Uterus (tissue), 3 donors: ENCODE measurements at regions not wholly inside any gene's neighbourhood (a gene's known extent, or its start where the extent isn't known, plus 50 kb on each side); places are given as distances from the start of the nearest gene placed in this dataset.
A peak's percentile ranks its signal among the peaks of the same experiment; 100 is the strongest.

Experiments used
- DNase-seq, 2 donors: peaks; one replicate each; pipeline ENCODE4 v3.0.0-alpha.2; 2019 to 2020
- H3K27ac ChIP-seq, 2 donors: fragments of 200-600 bp; sonication (generic); 1 replicate in 1 of 2; 2 replicates in 1 of 2; pipeline ENCODE4 v1.5.1; 2016 to 2018
- H3K27me3 ChIP-seq, 2 donors: fragments of 200-600 bp; sonication (generic); one replicate each; pipeline ENCODE4 v1.5.1; 2018 to 2019; ENCODE audit warnings: control low read depth in 1 of 2
- H3K36me3 ChIP-seq, 2 donors: fragments of 200-600 bp; sonication (generic); one replicate each; pipeline ENCODE4 v1.5.1; 2019; ENCODE audit warnings: control low read depth in 1 of 2
- H3K4me1 ChIP-seq, 2 donors: fragments of 200-600 bp; sonication (generic); one replicate each; pipeline ENCODE4 v1.5.1; 2018 to 2019; ENCODE audit warnings: control low read depth in 1 of 2
- H3K4me3 ChIP-seq, 2 donors: fragments of 200-600 bp; sonication (generic); 1 replicate in 1 of 2; 2 replicates in 1 of 2; pipeline ENCODE4 v1.5.1; 2018 to 2019; ENCODE audit warnings: mild to moderate bottlenecking in 1 of 2
- H3K9me3 ChIP-seq, 2 donors: fragments of 200-600 bp; sonication (generic); one replicate each; pipeline ENCODE4 v1.5.1; 2019; ENCODE audit warnings: control low read depth in 1 of 2
- POLR2A ChIP-seq, 2 donors: fragments of 450-650 bp; IDR thresholded peaks; one replicate each; pipeline ENCODE4 v1.6.1; 2016; ENCODE audit warnings: antibody characterized with exemption in 2 of 2, mild to moderate bottlenecking in 1 of 2, moderate library complexity in 1 of 2
- intact Hi-C: fragments of 100-400 bp; cut with DNase I; formaldehyde crosslinking; loops from one replicate; pipeline ENCODE4 v1.15.1; 2023; ENCODE audit warnings: low total_unique reads
- TF ChIP-seq, protein P1 (sequence below), 4 experiments: fragments of 200-600 bp in 2 of 4; fragments of 450-650 bp in 2 of 4; sonication (generic) in 2 of 4; IDR thresholded peaks; one replicate each; pipeline ENCODE4 v1.5.1; 2016 to 2019; ENCODE audit warnings: antibody characterized with exemption in 4 of 4, mild to moderate bottlenecking in 2 of 4, moderate library complexity in 1 of 4
- donor health status: DM: yes; HTN: yes; CAD: no.

DNA sequence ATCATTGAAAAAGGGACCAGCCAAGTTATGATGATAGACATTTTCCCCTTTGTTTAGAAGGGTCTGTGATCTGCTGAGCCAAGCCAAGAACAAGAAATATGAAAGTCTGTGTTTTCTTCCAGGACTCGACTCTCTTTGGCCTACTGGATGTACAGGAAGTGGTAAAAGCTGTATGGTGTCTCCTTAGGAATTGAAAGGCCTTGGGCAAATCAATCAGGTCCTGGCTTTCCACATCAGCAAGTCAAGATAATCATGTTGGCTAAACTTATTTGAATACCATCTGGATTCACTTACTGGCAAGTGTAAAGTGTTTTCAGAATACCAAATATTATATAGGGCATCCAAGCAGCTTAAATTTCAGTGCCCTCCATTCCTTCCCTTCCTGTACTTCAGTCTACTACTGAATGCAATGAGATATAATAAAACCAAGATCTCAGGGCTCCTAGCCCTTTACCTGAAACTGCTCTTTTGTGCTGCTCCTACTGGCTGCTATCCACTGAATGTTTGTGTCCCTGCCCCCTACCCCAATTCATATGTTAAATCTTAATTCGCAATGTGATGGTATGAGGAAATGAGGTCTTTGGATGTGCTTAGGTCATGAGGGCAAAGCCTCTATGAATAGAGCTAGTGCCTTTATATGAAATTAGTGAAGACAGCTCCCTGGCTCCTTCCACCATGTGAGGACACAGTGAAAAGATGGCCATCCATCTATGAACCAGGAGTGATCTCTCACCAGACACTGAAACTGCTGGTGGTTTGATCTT lies 578.0 kb downstream of the SPRY1 start:
- H3K4me3 ChIP-seq = no peak overlapping the region
- intact Hi-C loops = no loop called here
- TF ChIP-seq, protein P1, sequence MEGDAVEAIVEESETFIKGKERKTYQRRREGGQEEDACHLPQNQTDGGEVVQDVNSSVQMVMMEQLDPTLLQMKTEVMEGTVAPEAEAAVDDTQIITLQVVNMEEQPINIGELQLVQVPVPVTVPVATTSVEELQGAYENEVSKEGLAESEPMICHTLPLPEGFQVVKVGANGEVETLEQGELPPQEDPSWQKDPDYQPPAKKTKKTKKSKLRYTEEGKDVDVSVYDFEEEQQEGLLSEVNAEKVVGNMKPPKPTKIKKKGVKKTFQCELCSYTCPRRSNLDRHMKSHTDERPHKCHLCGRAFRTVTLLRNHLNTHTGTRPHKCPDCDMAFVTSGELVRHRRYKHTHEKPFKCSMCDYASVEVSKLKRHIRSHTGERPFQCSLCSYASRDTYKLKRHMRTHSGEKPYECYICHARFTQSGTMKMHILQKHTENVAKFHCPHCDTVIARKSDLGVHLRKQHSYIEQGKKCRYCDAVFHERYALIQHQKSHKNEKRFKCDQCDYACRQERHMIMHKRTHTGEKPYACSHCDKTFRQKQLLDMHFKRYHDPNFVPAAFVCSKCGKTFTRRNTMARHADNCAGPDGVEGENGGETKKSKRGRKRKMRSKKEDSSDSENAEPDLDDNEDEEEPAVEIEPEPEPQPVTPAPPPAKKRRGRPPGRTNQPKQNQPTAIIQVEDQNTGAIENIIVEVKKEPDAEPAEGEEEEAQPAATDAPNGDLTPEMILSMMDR (IDR thresholded peaks at IDR 0.05) = no peak
- TF ChIP-seq POLR2A (IDR thresholded peaks at IDR 0.05) = no peak
- no peaks in the 10 kb centered on the region for H3K27me3 ChIP-seq
- H3K27ac ChIP-seq = no peak overlapping the region
- H3K36me3 ChIP-seq = no peaks in the 10 kb centered on the region
- peaks cover 0 to 4% of the 10 kb centered on the region in 2 donors for H3K4me1 ChIP-seq
- no peak for DNase-seq
- H3K9me3 ChIP-seq = no peaks in the 10 kb centered on the region

DNA sequence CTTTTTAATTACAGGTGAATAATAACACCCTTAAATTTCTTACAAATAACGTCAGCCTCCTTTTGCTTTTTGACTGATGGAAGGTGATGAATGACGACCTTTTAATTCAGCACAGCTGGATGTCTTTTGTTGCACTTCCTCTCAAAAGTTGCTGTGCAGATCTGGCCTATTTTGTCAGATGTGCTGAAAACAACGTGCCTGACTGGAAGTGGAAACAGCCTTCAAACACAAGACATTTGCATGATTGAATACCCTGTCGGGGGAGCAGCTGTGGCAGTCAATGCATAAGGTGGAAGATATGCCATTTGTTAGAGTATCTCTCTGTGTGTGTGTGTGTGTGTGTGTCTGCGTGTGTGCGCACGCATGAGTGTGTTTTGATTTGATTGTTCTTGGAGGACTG lies 579.7 kb downstream of the SPRY1 start:
- H3K9me3 ChIP-seq = no peaks in the 10 kb centered on the region
- DNase-seq = no peak
- H3K4me1 ChIP-seq = peaks cover 0 to 4% of the 10 kb centered on the region in 2 donors
- TF ChIP-seq, protein P1 (IDR thresholded peaks at IDR 0.05) = no peak
- no peak for TF ChIP-seq POLR2A (IDR thresholded peaks at IDR 0.05)
- H3K27ac ChIP-seq = peak overlapping the region; percentile 16 to 23
- no peak overlapping the region for H3K4me3 ChIP-seq
- no peaks in the 10 kb centered on the region for H3K27me3 ChIP-seq
- H3K36me3 ChIP-seq = no peaks in the 10 kb centered on the region
- intact Hi-C loops = no loop called here

DNA sequence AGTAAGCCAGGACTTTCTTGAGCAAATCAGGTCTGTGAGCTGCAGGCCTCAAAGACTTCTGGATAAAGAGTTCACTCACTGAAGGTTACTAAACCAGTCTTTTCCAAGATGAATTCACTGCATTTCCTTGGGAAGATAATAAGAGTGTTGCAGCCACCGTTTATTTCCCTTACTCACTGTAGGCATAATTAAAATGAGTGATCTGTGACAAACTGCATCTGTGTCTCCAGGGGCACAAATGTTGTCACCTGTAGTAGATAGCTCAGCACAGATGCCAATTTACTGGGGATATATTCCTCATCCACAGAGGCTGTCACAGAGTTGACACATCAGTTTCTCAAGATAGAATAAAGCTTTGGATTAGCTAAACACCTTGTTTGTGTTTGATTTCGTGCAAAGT lies 580.2 kb downstream of the SPRY1 start:
- TF ChIP-seq POLR2A (IDR thresholded peaks at IDR 0.05) = no peak
- TF ChIP-seq, protein P1 (IDR thresholded peaks at IDR 0.05) = no peak
- Histone ChIP-seq H3K27ac (peak overlapping the region; percentile 16 to 23), H3K4me1 (peaks cover 0 to 4% of the 10 kb centered on the region in 2 donors), H3K27me3 (no peaks in the 10 kb centered on the region), H3K9me3 (no peaks in the 10 kb centered on the region), H3K36me3 (no peaks in the 10 kb centered on the region), H3K4me3 (no peak overlapping the region)
- intact Hi-C loops = no loop called here
- DNase-seq = no peak

DNA sequence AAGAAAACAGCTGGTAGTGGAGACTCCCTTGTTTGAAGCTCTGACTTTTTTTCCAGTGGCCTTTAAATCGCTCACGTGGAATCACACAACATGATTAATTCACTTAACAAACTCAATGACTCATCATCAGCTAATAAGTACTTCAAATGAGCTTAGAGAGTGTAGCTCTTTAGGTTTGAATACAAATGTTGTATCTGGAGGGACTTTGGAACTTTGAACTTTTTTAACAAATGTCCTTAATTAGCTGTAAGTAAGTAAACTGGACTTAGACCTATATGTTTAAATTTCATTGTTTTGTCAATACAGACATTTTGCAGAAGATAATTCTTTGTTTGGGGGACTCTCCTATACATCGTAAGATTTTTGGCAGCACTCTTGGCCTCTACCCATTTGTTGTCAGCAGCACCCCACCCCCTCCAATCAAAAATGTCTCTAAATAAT lies 581.1 kb downstream of the SPRY1 start:
- TF ChIP-seq POLR2A (IDR thresholded peaks at IDR 0.05) = no peak
- TF ChIP-seq, protein P1 (IDR thresholded peaks at IDR 0.05) = no peak
- intact Hi-C loops = no loop called here
- H3K36me3 ChIP-seq = no peaks in the 10 kb centered on the region
- H3K9me3 ChIP-seq = peaks cover 0 to under 1% of the 10 kb centered on the region in 2 donors
- H3K27me3 ChIP-seq = no peaks in the 10 kb centered on the region
- DNase-seq = no peak
- no peak overlapping the region for H3K4me3 ChIP-seq
- peaks cover 0 to 4% of the 10 kb centered on the region in 2 donors for H3K4me1 ChIP-seq
- H3K27ac ChIP-seq = no peak overlapping the region

DNA sequence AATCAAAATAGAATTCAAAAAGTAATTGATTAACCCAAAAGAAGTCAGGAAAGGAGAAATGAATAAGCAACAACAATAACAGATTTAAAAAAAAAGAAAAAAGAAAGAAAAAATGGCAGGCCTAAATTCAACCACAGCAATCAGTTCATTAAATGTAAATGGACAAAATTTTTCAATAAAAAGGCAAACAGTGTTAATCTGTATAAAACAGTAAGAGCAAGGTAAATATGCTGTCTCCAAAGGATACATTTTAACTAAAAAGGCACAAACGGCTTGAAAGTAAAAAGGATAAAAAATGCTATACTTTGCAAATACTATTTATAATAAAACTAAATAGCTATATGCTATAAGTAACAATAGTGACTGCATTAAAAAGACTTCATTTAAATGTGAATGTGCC lies 582.0 kb downstream of the SPRY1 start:
- intact Hi-C loops = no loop called here
- Histone ChIP-seq H3K4me1 (peaks cover 0 to 4% of the 10 kb centered on the region in 2 donors), H3K27me3 (no peaks in the 10 kb centered on the region), H3K36me3 (no peaks in the 10 kb centered on the region), H3K27ac (no peak overlapping the region), H3K4me3 (no peak overlapping the region), H3K9me3 (peaks cover 0 to 5% of the 10 kb centered on the region in 2 donors)
- TF ChIP-seq, protein P1 (IDR thresholded peaks at IDR 0.05) = no peak
- TF ChIP-seq POLR2A (IDR thresholded peaks at IDR 0.05) = no peak
- DNase-seq = no peak
